ENCODE measurements at regions not wholly inside any gene's neighbourhood (a gene's known extent, or its start where the extent isn't known, plus 50 kb on each side); places are given as distances from the start of the nearest gene placed in this dataset.

GRCh38 chr10:20485554-20485953 is 411.6 kb downstream of the NEBL start:
- TF ChIP-seq CTCF (IDR thresholded peaks at IDR 0.05; ENCODE audit: low read depth, low read length, missing input control) (no peak), JUND (IDR thresholded peaks at IDR 0.05) (no peak), HNF4A (conservative IDR thresholded peaks at IDR 0.05) (no peak), EGR1 (IDR thresholded peaks at IDR 0.05; ENCODE audit: low read depth in 2 of 2) (no peak), MAX (IDR thresholded peaks at IDR 0.05) (no peak), SP1 (IDR thresholded peaks at IDR 0.05) (no peak), RXRA (IDR thresholded peaks at IDR 0.05) (no peak), ATF3 (IDR thresholded peaks at IDR 0.05) (no peak), TAF1 (conservative IDR thresholded peaks at IDR 0.05) (no peak), YY1 (IDR thresholded peaks at IDR 0.05) (no peak), RAD21 (IDR thresholded peaks at IDR 0.05) (no peak), FOXA1 (IDR thresholded peaks at IDR 0.05) (no peak)

Data from liver (tissue), 3 donors.